OCI-LY3 (cell line): ENCODE measurements at regions not wholly inside any gene's neighbourhood (a gene's known extent, or its start where the extent isn't known, plus 50 kb on each side); places are given as distances from the start of the nearest gene placed in this dataset.

Experiments
- H2AFZ ChIP-seq: fragments of 200-600, 300-600 bp; shearing (Covaris generic); 2 replicates; pipeline ENCODE4 v1.6.0; 2014; ENCODE audit warnings: antibody characterized with exemption, low read depth, low read length
- H3K27ac ChIP-seq: fragments of 200-600, 300-600 bp; sonication (generic); 2 replicates; pipeline ENCODE4 v1.5.1; 2014; ENCODE audit warnings: mild to moderate bottlenecking, low read length, moderate library complexity, mixed read lengths
- H3K27me3 ChIP-seq: fragments of 200-600, 300-600 bp; sonication (generic); 2 replicates; pipeline ENCODE4 v1.6.1; 2014; ENCODE audit warnings: low read depth, low read length, mixed read lengths
- H3K36me3 ChIP-seq: fragments of 200-600, 300-600 bp; sonication (generic); replicated peaks from 2 replicates; pipeline ENCODE3; 2014; ENCODE audit warnings: low read depth, low read length, mixed read lengths
- H3K4me1 ChIP-seq: fragments of 300-600, 200-600 bp; sonication (generic); 2 replicates; pipeline ENCODE4 v1.6.1; 2014; ENCODE audit warnings: low read length, mixed read lengths
- H3K4me2 ChIP-seq: fragments of 200-600, 300-600 bp; sonication (generic); 2 replicates; pipeline ENCODE4 v1.6.1; 2014; ENCODE audit warnings: low read length, mixed read lengths
- H3K4me3 ChIP-seq: fragments of 300-600, 200-600 bp; sonication (generic); 2 replicates; pipeline ENCODE4 v1.5.1; 2014; ENCODE audit warnings: antibody characterized with exemption, mild to moderate bottlenecking, low read length, moderate library complexity
- H3K79me2 ChIP-seq: fragments of 300-600, 200-600 bp; shearing (Covaris generic); 2 replicates; pipeline ENCODE4 v1.6.1; 2014; ENCODE audit warnings: mild to moderate bottlenecking, low read length, mixed read lengths
- H3K9ac ChIP-seq: fragments of 300-600, 200-600 bp; shearing (Covaris generic); 2 replicates; pipeline ENCODE4 v1.6.0; 2014; ENCODE audit warnings: mild to moderate bottlenecking, low read length, moderate library complexity
- H3K9me3 ChIP-seq: fragments of 200-600, 300-600 bp; shearing (Covaris generic); 2 replicates; pipeline ENCODE4 v1.6.1; 2014; ENCODE audit warnings: low read length, mixed read lengths; ENCODE audit not compliant: insufficient read depth
- H4K20me1 ChIP-seq: fragments of 200-600, 300-600 bp; sonication (generic); 2 replicates; pipeline ENCODE4 v1.6.1; 2016; ENCODE audit warnings: low read length, mixed read lengths; ENCODE audit not compliant: insufficient read depth
- CTCF ChIP-seq: fragments of 200-600, 300-600 bp; sonication (generic); IDR thresholded peaks from 2 replicates; pipeline ENCODE4 v1.5.1; 2014; ENCODE audit warnings: antibody characterized with exemption, low read length, low read depth
- EZH2phosphoT487 ChIP-seq: fragments of 200-600 bp; shearing (Covaris generic); IDR thresholded peaks from 2 replicates; pipeline ENCODE4 v1.6.1; 2018; ENCODE audit warnings: antibody characterized with exemption, mixed run types, low read depth

- Histone ChIP-seq H3K36me3 (no peaks in the 10 kb centered on the region), H3K79me2 (no peaks in the 10 kb centered on the region), H3K4me1 (no peaks in the 10 kb centered on the region), H3K4me3 (no peak overlapping the region), H3K4me2 (no peak overlapping the region), H3K27ac (no peak overlapping the region), H3K9me3 (no peaks in the 10 kb centered on the region), H2AFZ (no peak overlapping the region), H3K27me3 (peaks cover 7% of the 10 kb centered on the region), H4K20me1 (no peaks in the 10 kb centered on the region), H3K9ac (no peak overlapping the region)
- TF ChIP-seq EZH2phosphoT487: no peak
- TF ChIP-seq CTCF: no peak
These were observed 124.7 kb downstream of the ZNF664 start for GRCh38 chr12:124097701-124098100.

- no peak overlapping the region for H2AFZ ChIP-seq
- H3K9me3 ChIP-seq: no peaks in the 10 kb centered on the region
- no peak for TF ChIP-seq CTCF
- no peaks in the 10 kb centered on the region for H4K20me1 ChIP-seq
- no peak overlapping the region for H3K4me3 ChIP-seq
- no peak overlapping the region for H3K27ac ChIP-seq
- no peaks in the 10 kb centered on the region for H3K36me3 ChIP-seq
- H3K79me2 ChIP-seq: no peaks in the 10 kb centered on the region
- H3K27me3 ChIP-seq: peaks cover 7% of the 10 kb centered on the region
- no peak overlapping the region for H3K4me2 ChIP-seq
- H3K9ac ChIP-seq: no peak overlapping the region
- no peaks in the 10 kb centered on the region for H3K4me1 ChIP-seq
These were observed 125.2 kb downstream of the ZNF664 start for GRCh38 chr12:124098101-124098757.

GRCh38 chr12:124098887-124099286, 125.9 kb downstream of the ZNF664 start:
- H3K27ac ChIP-seq: no peak overlapping the region
- no peaks in the 10 kb centered on the region for H3K9me3 ChIP-seq
- no peak overlapping the region for H3K4me2 ChIP-seq
- H3K79me2 ChIP-seq: no peaks in the 10 kb centered on the region
- no peak overlapping the region for H3K4me3 ChIP-seq
- no peak overlapping the region for H2AFZ ChIP-seq
- TF ChIP-seq EZH2phosphoT487: no peak
- TF ChIP-seq CTCF: no peak
- H3K36me3 ChIP-seq: no peaks in the 10 kb centered on the region
- no peaks in the 10 kb centered on the region for H3K4me1 ChIP-seq
- H3K27me3 ChIP-seq: peaks cover 7% of the 10 kb centered on the region
- H3K9ac ChIP-seq: no peak overlapping the region
- H4K20me1 ChIP-seq: no peaks in the 10 kb centered on the region

GRCh38 chr12:124099661-124100060, 126.6 kb downstream of the ZNF664 start:
- H3K4me2 ChIP-seq: no peak overlapping the region
- no peaks in the 10 kb centered on the region for H3K36me3 ChIP-seq
- TF ChIP-seq CTCF: no peak
- no peak for TF ChIP-seq EZH2phosphoT487
- H2AFZ ChIP-seq: no peak overlapping the region
- no peaks in the 10 kb centered on the region for H3K9me3 ChIP-seq
- no peak overlapping the region for H3K27ac ChIP-seq
- no peak overlapping the region for H3K9ac ChIP-seq
- H3K27me3 ChIP-seq: peaks cover 7% of the 10 kb centered on the region
- no peaks in the 10 kb centered on the region for H3K4me1 ChIP-seq
- no peaks in the 10 kb centered on the region for H3K79me2 ChIP-seq
- H4K20me1 ChIP-seq: no peaks in the 10 kb centered on the region
- H3K4me3 ChIP-seq: no peak overlapping the region
